Panc1 (cell line): ENCODE measurements at regions not wholly inside any gene's neighbourhood (a gene's known extent, or its start where the extent isn't known, plus 50 kb on each side); places are given as distances from the start of the nearest gene placed in this dataset.

Experiments
- POLR2AphosphoS5 ChIP-seq: IDR thresholded peaks from 2 replicates; pipeline ENCODE4 v1.6.1; 2012; ENCODE audit warnings: mild to moderate bottlenecking, low read depth, low read length, moderate library complexity
- TF ChIP-seq, protein P1 (sequence below): fragments of 450-650 bp; IDR thresholded peaks from 2 replicates; pipeline ENCODE4 v1.5.1; 2017; ENCODE audit warnings: mild to moderate bottlenecking
- TF ChIP-seq, protein P2 (sequence below), 2 experiments: IDR thresholded peaks; 2 replicates each; pipeline ENCODE4 v1.6.1; 2011 to 2012; ENCODE audit warnings: low read depth in 2 of 2, control low read depth in 1 of 2, low read length in 1 of 2, mild to moderate bottlenecking in 1 of 2, moderate library complexity in 1 of 2; ENCODE audit not compliant: insufficient read depth in 1 of 2

DNA sequence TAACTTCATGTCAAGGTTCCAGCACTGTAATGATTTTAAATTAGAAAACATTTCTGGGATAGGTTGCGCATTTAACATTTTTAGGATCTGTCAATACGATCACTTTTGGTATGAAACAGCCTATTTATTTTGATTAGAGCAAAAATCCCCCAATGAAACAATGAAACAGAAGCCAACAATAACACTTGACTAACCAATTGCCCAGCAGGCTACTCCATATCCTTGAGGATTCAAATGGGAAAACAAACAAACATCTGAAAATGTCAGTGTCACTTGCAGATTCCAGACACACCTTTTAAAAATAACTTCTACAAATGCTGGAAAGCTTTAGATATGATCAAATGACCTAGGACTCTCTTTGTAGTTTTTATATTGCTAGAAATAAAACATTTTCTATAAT, 1412.5 kb upstream of the PRR20A start:
- TF ChIP-seq, protein P1, sequence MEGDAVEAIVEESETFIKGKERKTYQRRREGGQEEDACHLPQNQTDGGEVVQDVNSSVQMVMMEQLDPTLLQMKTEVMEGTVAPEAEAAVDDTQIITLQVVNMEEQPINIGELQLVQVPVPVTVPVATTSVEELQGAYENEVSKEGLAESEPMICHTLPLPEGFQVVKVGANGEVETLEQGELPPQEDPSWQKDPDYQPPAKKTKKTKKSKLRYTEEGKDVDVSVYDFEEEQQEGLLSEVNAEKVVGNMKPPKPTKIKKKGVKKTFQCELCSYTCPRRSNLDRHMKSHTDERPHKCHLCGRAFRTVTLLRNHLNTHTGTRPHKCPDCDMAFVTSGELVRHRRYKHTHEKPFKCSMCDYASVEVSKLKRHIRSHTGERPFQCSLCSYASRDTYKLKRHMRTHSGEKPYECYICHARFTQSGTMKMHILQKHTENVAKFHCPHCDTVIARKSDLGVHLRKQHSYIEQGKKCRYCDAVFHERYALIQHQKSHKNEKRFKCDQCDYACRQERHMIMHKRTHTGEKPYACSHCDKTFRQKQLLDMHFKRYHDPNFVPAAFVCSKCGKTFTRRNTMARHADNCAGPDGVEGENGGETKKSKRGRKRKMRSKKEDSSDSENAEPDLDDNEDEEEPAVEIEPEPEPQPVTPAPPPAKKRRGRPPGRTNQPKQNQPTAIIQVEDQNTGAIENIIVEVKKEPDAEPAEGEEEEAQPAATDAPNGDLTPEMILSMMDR: no peak
- TF ChIP-seq POLR2AphosphoS5: no peak
- TF ChIP-seq, protein P2, sequence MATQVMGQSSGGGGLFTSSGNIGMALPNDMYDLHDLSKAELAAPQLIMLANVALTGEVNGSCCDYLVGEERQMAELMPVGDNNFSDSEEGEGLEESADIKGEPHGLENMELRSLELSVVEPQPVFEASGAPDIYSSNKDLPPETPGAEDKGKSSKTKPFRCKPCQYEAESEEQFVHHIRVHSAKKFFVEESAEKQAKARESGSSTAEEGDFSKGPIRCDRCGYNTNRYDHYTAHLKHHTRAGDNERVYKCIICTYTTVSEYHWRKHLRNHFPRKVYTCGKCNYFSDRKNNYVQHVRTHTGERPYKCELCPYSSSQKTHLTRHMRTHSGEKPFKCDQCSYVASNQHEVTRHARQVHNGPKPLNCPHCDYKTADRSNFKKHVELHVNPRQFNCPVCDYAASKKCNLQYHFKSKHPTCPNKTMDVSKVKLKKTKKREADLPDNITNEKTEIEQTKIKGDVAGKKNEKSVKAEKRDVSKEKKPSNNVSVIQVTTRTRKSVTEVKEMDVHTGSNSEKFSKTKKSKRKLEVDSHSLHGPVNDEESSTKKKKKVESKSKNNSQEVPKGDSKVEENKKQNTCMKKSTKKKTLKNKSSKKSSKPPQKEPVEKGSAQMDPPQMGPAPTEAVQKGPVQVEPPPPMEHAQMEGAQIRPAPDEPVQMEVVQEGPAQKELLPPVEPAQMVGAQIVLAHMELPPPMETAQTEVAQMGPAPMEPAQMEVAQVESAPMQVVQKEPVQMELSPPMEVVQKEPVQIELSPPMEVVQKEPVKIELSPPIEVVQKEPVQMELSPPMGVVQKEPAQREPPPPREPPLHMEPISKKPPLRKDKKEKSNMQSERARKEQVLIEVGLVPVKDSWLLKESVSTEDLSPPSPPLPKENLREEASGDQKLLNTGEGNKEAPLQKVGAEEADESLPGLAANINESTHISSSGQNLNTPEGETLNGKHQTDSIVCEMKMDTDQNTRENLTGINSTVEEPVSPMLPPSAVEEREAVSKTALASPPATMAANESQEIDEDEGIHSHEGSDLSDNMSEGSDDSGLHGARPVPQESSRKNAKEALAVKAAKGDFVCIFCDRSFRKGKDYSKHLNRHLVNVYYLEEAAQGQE (IDR thresholded peaks at IDR 0.05; ENCODE audit: insufficient read depth in 1 of 2, low read depth in 2 of 2, low read length in 1 of 2): no peak
